ENCODE measurements at regions not wholly inside any gene's neighbourhood (a gene's known extent, or its start where the extent isn't known, plus 50 kb on each side); places are given as distances from the start of the nearest gene placed in this dataset.

DNA sequence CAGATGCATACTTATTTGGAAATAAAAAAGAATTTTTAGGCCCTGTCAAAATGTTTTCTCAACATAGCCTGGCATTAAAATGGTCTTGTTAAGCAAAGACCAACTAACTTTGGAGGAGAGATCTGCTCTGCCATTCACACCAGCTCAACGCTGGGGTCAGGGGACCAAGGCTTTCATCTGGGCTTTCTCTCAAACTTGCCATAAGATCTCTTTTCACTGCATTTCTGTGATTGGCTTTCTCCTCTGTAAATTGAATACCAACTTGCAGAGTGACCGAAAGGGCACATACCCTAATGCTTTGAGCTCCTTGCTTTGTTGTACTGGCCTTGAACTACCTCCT lies 71.2 kb downstream of the MYCN start:
- TF ChIP-seq, protein P1, sequence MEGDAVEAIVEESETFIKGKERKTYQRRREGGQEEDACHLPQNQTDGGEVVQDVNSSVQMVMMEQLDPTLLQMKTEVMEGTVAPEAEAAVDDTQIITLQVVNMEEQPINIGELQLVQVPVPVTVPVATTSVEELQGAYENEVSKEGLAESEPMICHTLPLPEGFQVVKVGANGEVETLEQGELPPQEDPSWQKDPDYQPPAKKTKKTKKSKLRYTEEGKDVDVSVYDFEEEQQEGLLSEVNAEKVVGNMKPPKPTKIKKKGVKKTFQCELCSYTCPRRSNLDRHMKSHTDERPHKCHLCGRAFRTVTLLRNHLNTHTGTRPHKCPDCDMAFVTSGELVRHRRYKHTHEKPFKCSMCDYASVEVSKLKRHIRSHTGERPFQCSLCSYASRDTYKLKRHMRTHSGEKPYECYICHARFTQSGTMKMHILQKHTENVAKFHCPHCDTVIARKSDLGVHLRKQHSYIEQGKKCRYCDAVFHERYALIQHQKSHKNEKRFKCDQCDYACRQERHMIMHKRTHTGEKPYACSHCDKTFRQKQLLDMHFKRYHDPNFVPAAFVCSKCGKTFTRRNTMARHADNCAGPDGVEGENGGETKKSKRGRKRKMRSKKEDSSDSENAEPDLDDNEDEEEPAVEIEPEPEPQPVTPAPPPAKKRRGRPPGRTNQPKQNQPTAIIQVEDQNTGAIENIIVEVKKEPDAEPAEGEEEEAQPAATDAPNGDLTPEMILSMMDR (IDR thresholded peaks at IDR 0.05; ENCODE audit: insufficient read depth, low read length, poor library complexity, severe bottlenecking): no peak
- H3K36me3 ChIP-seq (ENCODE audit: control insufficient read depth, insufficient read depth, low read length): no peaks in the 10 kb centered on the region
- DNase-seq (ENCODE audit: extremely low read depth, insufficient read length): no peak

DNA sequence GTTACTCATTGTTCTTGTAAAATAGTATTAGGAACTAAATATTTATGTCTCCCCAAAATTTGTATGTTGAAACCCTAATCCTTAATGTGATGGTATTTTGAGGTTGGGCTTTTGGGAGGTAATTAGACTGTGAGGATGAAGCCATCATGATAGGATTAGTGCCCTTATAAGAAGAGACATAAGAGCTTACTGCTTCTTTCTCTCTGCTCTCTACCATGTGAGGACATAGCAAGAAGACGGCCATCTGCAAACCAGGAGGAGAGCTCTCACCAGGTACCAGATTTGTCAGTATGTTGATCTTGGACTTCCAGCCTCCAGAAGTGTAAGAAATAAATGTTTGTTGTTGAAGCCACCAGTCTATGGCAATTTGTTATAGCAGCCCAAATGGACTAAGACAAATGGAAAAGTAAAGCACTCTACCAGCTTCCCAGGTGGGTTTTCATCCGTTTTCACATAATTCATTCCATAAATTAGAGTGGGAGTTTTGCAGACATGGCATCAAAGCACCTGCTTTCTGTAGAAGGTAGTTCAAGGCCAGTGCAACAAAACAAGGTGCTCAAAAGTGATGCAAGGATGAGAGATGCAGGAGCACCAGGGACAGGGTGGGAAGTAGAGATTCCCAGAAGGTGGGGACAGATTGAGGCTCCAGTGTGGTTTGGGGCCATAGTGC lies 70.7 kb downstream of the MYCN start:
- no peak overlapping the region for H3K4me3 ChIP-seq (replicated peaks; ENCODE audit: low read depth, low read length)

More for the DNA sequence above, 71.2 kb downstream of the MYCN start:
- Histone ChIP-seq H3K4me3 (replicated peaks; ENCODE audit: low read depth, low read length) (no peak overlapping the region), H3K27me3 (replicated peaks; ENCODE audit: control insufficient read depth, insufficient read depth, low read length) (no peaks in the 10 kb centered on the region)

DNA sequence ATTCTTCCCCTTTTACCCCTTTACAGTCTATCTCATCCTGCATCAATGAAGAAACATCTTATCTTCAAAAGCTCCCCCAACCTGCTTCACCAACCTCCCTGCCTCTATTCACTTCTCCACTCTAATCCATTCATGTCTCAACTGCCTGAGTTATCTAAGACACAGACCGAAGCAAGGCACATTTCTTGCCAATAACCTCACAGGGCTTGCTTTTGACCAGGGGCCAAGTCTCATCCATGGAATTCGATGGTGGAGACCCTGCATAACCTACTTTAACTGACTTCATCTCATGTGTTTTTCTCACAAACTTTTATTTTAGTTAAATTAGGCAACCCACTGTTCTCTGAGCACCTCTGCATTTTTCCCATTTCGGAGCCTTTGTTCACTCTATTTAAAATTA lies 69.7 kb downstream of the MYCN start:
- Histone ChIP-seq H3K36me3 (ENCODE audit: control insufficient read depth, insufficient read depth, low read length) (no peaks in the 10 kb centered on the region), H3K27me3 (replicated peaks; ENCODE audit: control insufficient read depth, insufficient read depth, low read length) (no peaks in the 10 kb centered on the region), H3K4me3 (replicated peaks; ENCODE audit: low read depth, low read length) (no peak overlapping the region)
- TF ChIP-seq, protein P1 (IDR thresholded peaks at IDR 0.05; ENCODE audit: insufficient read depth, low read length, poor library complexity, severe bottlenecking): no peak
- DNase-seq (ENCODE audit: extremely low read depth, insufficient read length): no peak

More for the DNA sequence above, 70.7 kb downstream of the MYCN start:
- no peaks in the 10 kb centered on the region for H3K36me3 ChIP-seq (ENCODE audit: control insufficient read depth, insufficient read depth, low read length)
- DNase-seq (ENCODE audit: extremely low read depth, insufficient read length): no peak
- TF ChIP-seq, protein P1 (IDR thresholded peaks at IDR 0.05; ENCODE audit: insufficient read depth, low read length, poor library complexity, severe bottlenecking): no peak
- H3K27me3 ChIP-seq (replicated peaks; ENCODE audit: control insufficient read depth, insufficient read depth, low read length): no peaks in the 10 kb centered on the region

DNA sequence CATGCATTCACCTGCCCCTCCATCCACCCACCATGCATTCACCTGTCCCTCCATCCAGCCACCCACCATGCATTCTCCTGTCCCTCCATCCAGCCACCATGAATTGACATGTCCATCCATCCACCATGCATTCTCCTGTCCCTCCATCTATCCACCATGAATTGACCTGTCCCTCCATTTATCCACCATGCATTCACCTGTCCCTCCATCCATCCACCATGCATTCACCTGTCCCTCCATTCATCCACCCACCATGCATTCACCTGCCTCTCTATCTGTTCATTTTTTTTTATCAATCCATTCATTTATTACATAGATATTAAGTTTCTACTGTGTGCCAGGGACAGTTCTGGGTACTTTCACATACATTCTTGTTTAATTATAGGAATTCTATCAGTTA lies 69.2 kb downstream of the MYCN start:
- Histone ChIP-seq H3K36me3 (ENCODE audit: control insufficient read depth, insufficient read depth, low read length) (no peaks in the 10 kb centered on the region), H3K4me3 (replicated peaks; ENCODE audit: low read depth, low read length) (no peak overlapping the region), H3K27me3 (replicated peaks; ENCODE audit: control insufficient read depth, insufficient read depth, low read length) (no peaks in the 10 kb centered on the region)
- TF ChIP-seq, protein P1 (IDR thresholded peaks at IDR 0.05; ENCODE audit: insufficient read depth, low read length, poor library complexity, severe bottlenecking): no peak
- no peak for DNase-seq (ENCODE audit: extremely low read depth, insufficient read length)

DNA sequence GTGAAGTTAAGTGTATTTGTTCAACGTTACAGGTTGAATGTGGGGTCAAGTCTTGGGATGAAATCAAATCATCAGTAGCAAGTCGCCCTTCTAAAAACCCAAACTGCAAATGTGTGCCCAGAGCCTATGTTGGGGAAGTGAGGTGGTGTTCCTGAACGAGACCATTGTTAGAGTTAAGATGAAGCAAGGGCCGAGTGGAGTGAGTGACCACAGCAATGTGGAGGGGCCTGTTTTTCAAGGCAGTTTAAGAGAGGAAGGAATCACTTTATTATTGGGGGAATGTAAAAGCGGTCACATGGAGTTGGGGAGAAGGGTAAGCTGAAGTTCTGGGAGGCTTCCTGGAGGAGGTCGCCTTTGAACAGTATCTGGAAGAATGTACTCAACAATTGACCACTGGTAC lies 68.5 kb downstream of the MYCN start:
- DNase-seq (ENCODE audit: extremely low read depth, insufficient read length): no peak
- Histone ChIP-seq H3K36me3 (ENCODE audit: control insufficient read depth, insufficient read depth, low read length) (no peaks in the 10 kb centered on the region), H3K27me3 (replicated peaks; ENCODE audit: control insufficient read depth, insufficient read depth, low read length) (no peaks in the 10 kb centered on the region), H3K4me3 (replicated peaks; ENCODE audit: low read depth, low read length) (no peak overlapping the region)
- TF ChIP-seq, protein P1 (IDR thresholded peaks at IDR 0.05; ENCODE audit: insufficient read depth, low read length, poor library complexity, severe bottlenecking): no peak
